Neutrophil (primary cell): ENCODE measurements at regions not wholly inside any gene's neighbourhood (a gene's known extent, or its start where the extent isn't known, plus 50 kb on each side); places are given as distances from the start of the nearest gene placed in this dataset.

Source experiments
- H3K27ac ChIP-seq: fragments of 200-600 bp; sonication (generic); 2 replicates; pipeline ENCODE4 v1.5.1; 2016; ENCODE audit warnings: mild to moderate bottlenecking, moderate library complexity
- H3K27me3 ChIP-seq: fragments of 200-600 bp; sonication (generic); 2 replicates; pipeline ENCODE4 v1.6.0; 2016; ENCODE audit warnings: mild to moderate bottlenecking
- H3K36me3 ChIP-seq: fragments of 200-600 bp; sonication (generic); 2 replicates; pipeline ENCODE4 v1.5.1; 2017
- H3K4me1 ChIP-seq, 2 experiments: fragments of 200-600 bp in 1 of 2; sonication (generic) in 1 of 2; 1 replicate in 1 of 2; 2 replicates in 1 of 2; pipeline versions ENCODE4 v1.5.1 to v1.6.1; 2013 to 2016; ENCODE audit warnings: low read depth in 1 of 2, low read length in 1 of 2, mild to moderate bottlenecking in 1 of 2, moderate library complexity in 1 of 2; ENCODE audit not compliant: control insufficient read depth in 1 of 2, insufficient read depth in 1 of 2
- H3K4me3 ChIP-seq, 2 experiments: fragments of 200-600 bp in 1 of 2; sonication (generic) in 1 of 2; 1 replicate in 1 of 2; 2 replicates in 1 of 2; pipeline ENCODE4 v1.5.1; 2013 to 2016; ENCODE audit warnings: low read depth in 1 of 2, low read length in 1 of 2, mild to moderate bottlenecking in 1 of 2, moderate library complexity in 1 of 2
- H3K9me3 ChIP-seq: fragments of 200-600 bp; sonication (generic); 2 replicates; pipeline ENCODE4 v1.5.1; 2016
- CTCF ChIP-seq: fragments of 200-600 bp; sonication (generic); IDR thresholded peaks from 2 replicates; pipeline ENCODE4 v1.5.1; 2016; ENCODE audit warnings: antibody characterized with exemption

GRCh38 chr2:179340678-179341077 is 76.0 kb upstream of the SESTD1 start:
- no peaks in the 10 kb centered on the region for H3K9me3 ChIP-seq
- no peaks in the 10 kb centered on the region for H3K36me3 ChIP-seq
- no peak overlapping the region for H3K4me3 ChIP-seq
- H3K27me3 ChIP-seq: no peaks in the 10 kb centered on the region
- H3K4me1 ChIP-seq: no peaks in the 10 kb centered on the region
- H3K27ac ChIP-seq: no peak overlapping the region
- no peak for TF ChIP-seq CTCF

GRCh38 chr2:179338681-179339080 is 74.0 kb upstream of the SESTD1 start:
- Histone ChIP-seq H3K4me1 (no peaks in the 10 kb centered on the region), H3K27me3 (no peaks in the 10 kb centered on the region), H3K27ac (no peak overlapping the region), H3K36me3 (no peaks in the 10 kb centered on the region), H3K4me3 (no peak overlapping the region), H3K9me3 (no peaks in the 10 kb centered on the region)
- TF ChIP-seq CTCF: no peak

GRCh38 chr2:179336782-179337534 is 72.3 kb upstream of the SESTD1 start:
- TF ChIP-seq CTCF: no peak
- H3K36me3 ChIP-seq: no peaks in the 10 kb centered on the region
- H3K27me3 ChIP-seq: no peaks in the 10 kb centered on the region
- H3K4me3 ChIP-seq: no peak overlapping the region
- H3K4me1 ChIP-seq: no peaks in the 10 kb centered on the region
- H3K27ac ChIP-seq: no peak overlapping the region
- H3K9me3 ChIP-seq: no peaks in the 10 kb centered on the region

GRCh38 chr2:179335732-179336131 is 71.1 kb upstream of the SESTD1 start:
- no peak for TF ChIP-seq CTCF
- no peaks in the 10 kb centered on the region for H3K27me3 ChIP-seq
- H3K4me3 ChIP-seq: no peak overlapping the region
- no peaks in the 10 kb centered on the region for H3K9me3 ChIP-seq
- no peaks in the 10 kb centered on the region for H3K4me1 ChIP-seq
- no peaks in the 10 kb centered on the region for H3K36me3 ChIP-seq
- no peak overlapping the region for H3K27ac ChIP-seq

GRCh38 chr2:179332903-179333302 is 68.3 kb upstream of the SESTD1 start:
- Histone ChIP-seq H3K27ac (no peak overlapping the region), H3K9me3 (no peaks in the 10 kb centered on the region), H3K4me3 (no peak overlapping the region), H3K27me3 (no peaks in the 10 kb centered on the region), H3K36me3 (no peaks in the 10 kb centered on the region), H3K4me1 (no peaks in the 10 kb centered on the region)
- TF ChIP-seq CTCF: no peak
